K562 (cell line): ENCODE measurements at regions not wholly inside any gene's neighbourhood (a gene's known extent, or its start where the extent isn't known, plus 50 kb on each side); places are given as distances from the start of the nearest gene placed in this dataset.

Experiments
- ATF6 ChIP-seq: sonication (generic); formaldehyde crosslinking; IDR thresholded peaks from 2 replicates; pipeline ENCODE4 v1.4.0; 2020; ENCODE audit warnings: mild to moderate bottlenecking, missing genetic modification reagents
- BMI1 ChIP-seq: fragments of 150-350 bp; IDR thresholded peaks from 2 replicates; pipeline ENCODE4 v1.6.1; 2014; ENCODE audit warnings: low read length
- DACH1 ChIP-seq: fragments of 450-650 bp; IDR thresholded peaks from 2 replicates; pipeline ENCODE4 v1.6.1; 2018; ENCODE audit not compliant: partially characterized antibody
- FOS ChIP-seq: IDR thresholded peaks from 3 replicates; pipeline ENCODE4 v1.6.1; 2011; ENCODE audit not compliant: insufficient read length; ENCODE audit errors: extremely low read depth
- KDM1A ChIP-seq, 2 experiments: fragments of 450-650 bp; IDR thresholded peaks; 2 replicates each; pipeline ENCODE4 v1.6.1; 2016; ENCODE audit warnings: mild to moderate bottlenecking in 2 of 2
- PRMT5 ChIP-seq: sonication (generic); formaldehyde crosslinking; IDR thresholded peaks from 2 replicates; pipeline ENCODE4 v1.5.0; 2020; ENCODE audit warnings: missing genetic modification reagents
- PTRF ChIP-seq: fragments of 450-650 bp; IDR thresholded peaks from 2 replicates; pipeline ENCODE4 v1.6.1; 2016; ENCODE audit warnings: mild to moderate bottlenecking, missing genetic modification characterization, missing compliant biosample characterization
- PYGO2 ChIP-seq: fragments of 450-650 bp; IDR thresholded peaks from 2 replicates; pipeline ENCODE4 v1.6.1; 2016; ENCODE audit warnings: mild to moderate bottlenecking, missing genetic modification characterization, moderate library complexity, missing compliant biosample characterization
- RBM39 ChIP-seq: fragments of 200-400 bp; formaldehyde crosslinking; optimal IDR thresholded peaks from 2 replicates; pipeline ENCODE3; 2018; ENCODE audit warnings: low read depth, low read length
- RCOR1 ChIP-seq, 2 experiments: IDR thresholded peaks; 2 replicates each; pipeline ENCODE4 v1.6.1; 2012; ENCODE audit warnings: low read depth in 2 of 2, low read length in 2 of 2, borderline replicate concordance in 1 of 2, improper control_type of control experiment in 1 of 2
- RUNX1 ChIP-seq: sonication (generic); IDR thresholded peaks from 2 replicates; pipeline ENCODE4 v1.6.1; 2016; ENCODE audit warnings: antibody characterized with exemption, low read depth
- SAP30 ChIP-seq: fragments of 200-600 bp; sonication (generic); IDR thresholded peaks from 2 replicates; pipeline ENCODE4 v1.6.1; 2012; ENCODE audit warnings: borderline replicate concordance, low read depth, mild to moderate bottlenecking, moderate library complexity, low read length, control low read depth, inconsistent platforms; ENCODE audit not compliant: insufficient read depth, poor library complexity, severe bottlenecking
- SMARCC2 ChIP-seq: fragments of 450-650 bp; IDR thresholded peaks from 2 replicates; pipeline ENCODE4 v1.6.1; 2017; ENCODE audit warnings: antibody characterized with exemption, moderate library complexity, mild to moderate bottlenecking, low read depth
- STAT6 ChIP-seq: sonication (generic); formaldehyde crosslinking; IDR thresholded peaks from 2 replicates; pipeline ENCODE4 v1.8.1; 2023; ENCODE audit warnings: mild to moderate bottlenecking, missing genetic modification reagents
- THRA ChIP-seq: fragments of 450-650 bp; IDR thresholded peaks from 2 replicates; pipeline ENCODE4 v1.6.1; 2017; ENCODE audit warnings: mild to moderate bottlenecking, moderate library complexity
- XRCC3 ChIP-seq: fragments of 450-650 bp; IDR thresholded peaks from 2 replicates; pipeline ENCODE4 v1.6.1; 2017; ENCODE audit warnings: mild to moderate bottlenecking, moderate library complexity
- YBX1 ChIP-seq: fragments of 450-650 bp; IDR thresholded peaks from 2 replicates; pipeline ENCODE4 v1.7.1; 2016; ENCODE audit warnings: mild to moderate bottlenecking
- ZNF143 ChIP-seq: sonication (generic); formaldehyde crosslinking; IDR thresholded peaks from 2 replicates; pipeline ENCODE4 v1.9.0; 2022; ENCODE audit warnings: mild to moderate bottlenecking, missing genetic modification reagents
- ZNF507 ChIP-seq: conservative IDR thresholded peaks from 2 replicates; pipeline ENCODE4 v1.6.1; 2017; ENCODE audit warnings: missing genetic modification characterization, missing compliant biosample characterization
- TF ChIP-seq, protein P1 (sequence below): fragments of 250-450 bp; sonication (Bioruptor Pico); IDR thresholded peaks from 2 replicates; pipeline ENCODE4 v1.9.0; 2021; ENCODE audit warnings: mild to moderate bottlenecking
- TF ChIP-seq, protein P2 (sequence below): fragments of 450-650 bp; formaldehyde crosslinking; IDR thresholded peaks from 2 replicates; pipeline ENCODE4 v1.4.0; 2020; ENCODE audit warnings: mild to moderate bottlenecking, moderate library complexity

GRCh38 chr2:171244970-171245782 lies 84.5 kb upstream of the TLK1 start (continued):
- TF ChIP-seq YBX1: no peak
- no peak for TF ChIP-seq SMARCC2
- no peak for TF ChIP-seq RUNX1
- peak in 1 of 2 experiments; percentile 34; a peak in 1 of 4 replicates for TF ChIP-seq KDM1A (IDR thresholded peaks at IDR 0.05)
- TF ChIP-seq STAT6 (CRISPR knock-in tag): no peak
- TF ChIP-seq RCOR1 (IDR thresholded peaks at IDR 0.05; ENCODE audit: borderline replicate concordance in 1 of 2, low read depth in 2 of 2, low read length in 2 of 2): no peak
- TF ChIP-seq PTRF (tag): peak; percentile 91
- TF ChIP-seq FOS: no peak
- TF ChIP-seq THRA: no peak
- TF ChIP-seq SAP30: no peak
- TF ChIP-seq XRCC3: no peak
- TF ChIP-seq ZNF143 (CRISPR knock-in tag): no peak
- no peak for TF ChIP-seq PRMT5
- TF ChIP-seq ATF6 (CRISPR knock-in tag): no peak
- TF ChIP-seq, protein P1, sequence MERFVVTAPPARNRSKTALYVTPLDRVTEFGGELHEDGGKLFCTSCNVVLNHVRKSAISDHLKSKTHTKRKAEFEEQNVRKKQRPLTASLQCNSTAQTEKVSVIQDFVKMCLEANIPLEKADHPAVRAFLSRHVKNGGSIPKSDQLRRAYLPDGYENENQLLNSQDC (CRISPR knock-in tag): no peak
- no peak for TF ChIP-seq BMI1
- TF ChIP-seq PYGO2: peak; percentile 80; the same call in 1 of the 2 replicates
- TF ChIP-seq, protein P2, sequence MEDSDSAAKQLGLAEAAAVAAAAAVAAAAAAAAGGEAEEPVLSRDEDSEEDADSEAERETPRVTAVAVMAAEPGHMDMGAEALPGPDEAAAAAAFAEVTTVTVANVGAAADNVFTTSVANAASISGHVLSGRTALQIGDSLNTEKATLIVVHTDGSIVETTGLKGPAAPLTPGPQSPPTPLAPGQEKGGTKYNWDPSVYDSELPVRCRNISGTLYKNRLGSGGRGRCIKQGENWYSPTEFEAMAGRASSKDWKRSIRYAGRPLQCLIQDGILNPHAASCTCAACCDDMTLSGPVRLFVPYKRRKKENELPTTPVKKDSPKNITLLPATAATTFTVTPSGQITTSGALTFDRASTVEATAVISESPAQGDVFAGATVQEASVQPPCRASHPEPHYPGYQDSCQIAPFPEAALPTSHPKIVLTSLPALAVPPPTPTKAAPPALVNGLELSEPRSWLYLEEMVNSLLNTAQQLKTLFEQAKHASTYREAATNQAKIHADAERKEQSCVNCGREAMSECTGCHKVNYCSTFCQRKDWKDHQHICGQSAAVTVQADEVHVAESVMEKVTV: peak; percentile 23; the same call in 1 of the 2 replicates
- 0 out of 2 replicates have a peak, but pooled peaks have one; percentile 23 for TF ChIP-seq ZNF507 (tag)
- no peak for TF ChIP-seq DACH1
- no peak for TF ChIP-seq RBM39
